ENCODE measurements at regions not wholly inside any gene's neighbourhood (a gene's known extent, or its start where the extent isn't known, plus 50 kb on each side); places are given as distances from the start of the nearest gene placed in this dataset.

DNA sequence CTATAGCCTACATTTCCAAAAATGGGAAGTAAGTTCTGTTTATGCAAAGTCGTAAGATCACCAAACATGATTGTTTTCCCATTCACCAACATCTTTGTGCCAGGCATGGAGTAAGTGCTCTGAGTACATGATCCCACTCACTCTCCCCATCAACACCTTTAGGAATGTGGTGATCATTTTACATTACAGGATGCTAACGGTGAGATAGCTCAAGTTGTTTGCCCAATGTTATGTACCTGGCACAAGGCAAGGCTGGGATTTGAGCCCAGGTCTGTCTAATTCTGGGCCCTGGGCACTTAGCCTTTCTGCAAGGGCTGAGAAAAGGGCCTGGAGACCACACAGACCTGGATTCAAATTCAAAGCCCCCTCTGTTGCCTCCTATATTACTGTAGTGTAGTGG is 581.7 kb upstream of the CFAP20DC start:
- TF ChIP-seq, protein P1, sequence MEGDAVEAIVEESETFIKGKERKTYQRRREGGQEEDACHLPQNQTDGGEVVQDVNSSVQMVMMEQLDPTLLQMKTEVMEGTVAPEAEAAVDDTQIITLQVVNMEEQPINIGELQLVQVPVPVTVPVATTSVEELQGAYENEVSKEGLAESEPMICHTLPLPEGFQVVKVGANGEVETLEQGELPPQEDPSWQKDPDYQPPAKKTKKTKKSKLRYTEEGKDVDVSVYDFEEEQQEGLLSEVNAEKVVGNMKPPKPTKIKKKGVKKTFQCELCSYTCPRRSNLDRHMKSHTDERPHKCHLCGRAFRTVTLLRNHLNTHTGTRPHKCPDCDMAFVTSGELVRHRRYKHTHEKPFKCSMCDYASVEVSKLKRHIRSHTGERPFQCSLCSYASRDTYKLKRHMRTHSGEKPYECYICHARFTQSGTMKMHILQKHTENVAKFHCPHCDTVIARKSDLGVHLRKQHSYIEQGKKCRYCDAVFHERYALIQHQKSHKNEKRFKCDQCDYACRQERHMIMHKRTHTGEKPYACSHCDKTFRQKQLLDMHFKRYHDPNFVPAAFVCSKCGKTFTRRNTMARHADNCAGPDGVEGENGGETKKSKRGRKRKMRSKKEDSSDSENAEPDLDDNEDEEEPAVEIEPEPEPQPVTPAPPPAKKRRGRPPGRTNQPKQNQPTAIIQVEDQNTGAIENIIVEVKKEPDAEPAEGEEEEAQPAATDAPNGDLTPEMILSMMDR (IDR thresholded peaks at IDR 0.05), result no peak
- H3K36me3 ChIP-seq, result no peaks in the 10 kb centered on the region
- no peak overlapping the region for H3K4me3 ChIP-seq
- DNase-seq (ENCODE audit: low spot score), result no peak
- peaks cover 0 to 14% of the 10 kb centered on the region in 2 donors for H3K4me1 ChIP-seq (ENCODE audit: control insufficient read depth in 1 of 2, low read depth in 2 of 2)
- no peak overlapping the region for H3K27ac ChIP-seq
- no peak for ATAC-seq (ENCODE audit: insufficient number of reproducible peaks, low FRiP score, low read depth)
- no peaks in the 10 kb centered on the region for H3K9me3 ChIP-seq
- H3K27me3 ChIP-seq (replicated peaks; ENCODE audit: insufficient read depth), result no peaks in the 10 kb centered on the region

DNA sequence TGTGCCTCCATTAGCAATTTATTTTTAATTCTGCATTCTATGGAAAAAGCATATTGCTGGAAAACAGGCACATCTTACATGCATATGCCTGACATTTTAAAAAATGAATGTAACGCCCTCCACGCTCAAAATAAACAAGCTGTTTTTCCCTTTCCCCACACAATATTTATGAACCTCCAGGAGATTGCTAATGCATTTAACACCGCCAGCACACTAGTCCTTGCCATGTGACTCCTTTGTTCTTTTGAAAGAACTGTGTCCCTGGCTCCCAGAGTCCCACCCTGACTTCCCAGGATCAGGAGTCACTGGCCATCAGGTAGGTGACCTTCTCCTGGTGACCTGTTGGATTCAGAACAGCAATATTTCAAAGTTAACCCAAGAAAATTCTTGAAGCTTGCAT is 571.2 kb upstream of the CFAP20DC start:
- DNase-seq (ENCODE audit: low spot score) (no peak), ATAC-seq (ENCODE audit: insufficient number of reproducible peaks, low FRiP score, low read depth) (no peak)
- H3K9me3 ChIP-seq, result no peaks in the 10 kb centered on the region
- no peak overlapping the region for H3K27ac ChIP-seq
- H3K4me1 ChIP-seq (ENCODE audit: control insufficient read depth in 1 of 2, low read depth in 2 of 2), result no peaks in the 10 kb centered on the region
- TF ChIP-seq, protein P1 (IDR thresholded peaks at IDR 0.05), result no peak
- H3K36me3 ChIP-seq, result no peaks in the 10 kb centered on the region
- H3K4me3 ChIP-seq, result no peak overlapping the region
- no peaks in the 10 kb centered on the region for H3K27me3 ChIP-seq (replicated peaks; ENCODE audit: insufficient read depth)

DNA sequence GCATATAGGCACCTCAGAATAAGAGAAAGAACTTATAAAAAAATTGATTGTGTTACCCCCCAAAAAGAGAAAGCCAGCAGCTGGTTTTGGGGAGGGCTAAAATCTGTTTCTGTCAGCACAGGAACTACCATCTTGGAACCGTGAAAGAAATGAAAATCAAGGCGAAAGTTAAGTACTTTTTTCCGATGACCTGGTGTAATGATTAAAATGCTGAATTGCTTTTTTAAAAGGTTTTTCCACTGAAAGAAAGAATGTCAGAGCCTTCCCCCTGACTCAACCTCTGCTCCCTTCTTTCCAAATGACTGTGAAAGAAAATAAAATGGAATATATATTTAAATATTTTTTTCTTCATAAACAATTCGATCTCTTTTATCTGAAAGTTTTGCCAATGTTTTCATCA is 570.5 kb upstream of the CFAP20DC start:
- no peak for DNase-seq (ENCODE audit: low spot score)
- no peaks in the 10 kb centered on the region for H3K9me3 ChIP-seq
- H3K27ac ChIP-seq, result no peak overlapping the region
- no peaks in the 10 kb centered on the region for H3K36me3 ChIP-seq
- no peak for ATAC-seq (ENCODE audit: insufficient number of reproducible peaks, low FRiP score, low read depth)
- H3K4me3 ChIP-seq, result no peak overlapping the region
- TF ChIP-seq, protein P1 (IDR thresholded peaks at IDR 0.05), result no peak
- H3K27me3 ChIP-seq (replicated peaks; ENCODE audit: insufficient read depth), result no peaks in the 10 kb centered on the region
- H3K4me1 ChIP-seq (ENCODE audit: control insufficient read depth in 1 of 2, low read depth in 2 of 2), result no peaks in the 10 kb centered on the region

DNA sequence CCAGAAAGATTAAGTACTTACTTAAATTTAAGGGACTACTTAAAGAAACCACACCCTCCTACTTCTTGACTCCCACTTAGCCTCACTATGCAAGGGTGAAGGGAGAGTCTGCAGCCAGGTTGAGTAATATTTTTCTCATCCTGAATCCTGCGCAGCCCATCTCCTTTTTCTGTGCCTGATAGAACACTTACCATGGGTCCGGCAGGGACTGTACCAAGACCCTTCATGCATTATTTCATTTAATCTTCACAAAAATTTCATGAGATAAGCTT is 562.6 kb upstream of the CFAP20DC start:
- DNase-seq (ENCODE audit: low spot score) (no peak), ATAC-seq (ENCODE audit: insufficient number of reproducible peaks, low FRiP score, low read depth) (no peak)
- TF ChIP-seq, protein P1 (IDR thresholded peaks at IDR 0.05), result no peak
- Histone ChIP-seq H3K9me3 (no peaks in the 10 kb centered on the region), H3K4me3 (no peak overlapping the region), H3K36me3 (no peaks in the 10 kb centered on the region), H3K27ac (no peak overlapping the region), H3K4me1 (ENCODE audit: control insufficient read depth in 1 of 2, low read depth in 2 of 2) (no peaks in the 10 kb centered on the region), H3K27me3 (replicated peaks; ENCODE audit: insufficient read depth) (no peaks in the 10 kb centered on the region)

DNA sequence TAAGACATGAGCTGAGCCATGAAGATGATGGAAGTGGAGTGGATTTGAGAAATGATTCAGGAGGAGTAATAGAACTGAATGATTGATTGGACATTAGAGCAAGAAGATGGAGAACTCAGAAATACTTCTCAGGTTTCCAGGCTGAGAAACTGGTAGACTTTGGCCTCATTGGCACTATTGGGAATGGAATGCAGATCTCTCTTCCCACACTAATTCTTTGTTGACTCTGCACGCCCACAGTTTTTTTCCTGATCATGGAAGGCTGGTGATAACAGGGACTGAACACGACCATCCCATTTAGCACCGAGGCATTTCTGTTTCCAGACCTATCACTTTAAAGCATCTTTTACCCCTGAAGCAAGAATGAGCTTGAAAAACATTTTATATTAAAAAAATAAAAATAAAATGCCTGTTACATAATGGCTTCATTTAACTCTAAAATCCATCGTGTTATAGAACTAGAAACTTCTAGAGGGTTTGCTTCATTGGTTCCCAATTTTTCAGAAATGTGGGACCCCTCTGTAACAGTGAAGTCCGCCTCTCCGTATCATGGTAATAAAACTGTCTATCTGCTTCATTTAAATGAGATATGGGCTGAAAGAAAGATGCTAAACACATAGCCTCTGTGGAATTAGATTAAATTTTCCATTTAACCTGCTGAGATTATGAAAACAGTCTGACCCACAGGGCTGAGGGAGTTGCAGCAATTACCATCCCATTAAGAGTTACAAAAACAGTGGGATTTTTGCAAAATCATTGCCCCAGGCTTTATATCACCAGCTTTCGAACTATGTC is 562.0 kb upstream of the CFAP20DC start:
- DNase-seq (ENCODE audit: low spot score), result no peak
- no peaks in the 10 kb centered on the region for H3K4me1 ChIP-seq (ENCODE audit: control insufficient read depth in 1 of 2, low read depth in 2 of 2)
- no peak overlapping the region for H3K27ac ChIP-seq
- no peaks in the 10 kb centered on the region for H3K9me3 ChIP-seq
- H3K27me3 ChIP-seq (replicated peaks; ENCODE audit: insufficient read depth), result no peaks in the 10 kb centered on the region
- ATAC-seq (ENCODE audit: insufficient number of reproducible peaks, low FRiP score, low read depth), result no peak
- H3K4me3 ChIP-seq, result no peak overlapping the region
- TF ChIP-seq, protein P1 (IDR thresholded peaks at IDR 0.05), result no peak
- no peaks in the 10 kb centered on the region for H3K36me3 ChIP-seq
